AML-193 (cell line): ENCODE measurements at regions not wholly inside any gene's neighbourhood (a gene's known extent, or its start where the extent isn't known, plus 50 kb on each side); places are given as distances from the start of the nearest gene placed in this dataset.

Experiments
- DNase-seq, 2 experiments: peaks; one replicate each; lab custom pipeline; 2025; lab: John Stamatoyannopoulos, UW

DNA sequence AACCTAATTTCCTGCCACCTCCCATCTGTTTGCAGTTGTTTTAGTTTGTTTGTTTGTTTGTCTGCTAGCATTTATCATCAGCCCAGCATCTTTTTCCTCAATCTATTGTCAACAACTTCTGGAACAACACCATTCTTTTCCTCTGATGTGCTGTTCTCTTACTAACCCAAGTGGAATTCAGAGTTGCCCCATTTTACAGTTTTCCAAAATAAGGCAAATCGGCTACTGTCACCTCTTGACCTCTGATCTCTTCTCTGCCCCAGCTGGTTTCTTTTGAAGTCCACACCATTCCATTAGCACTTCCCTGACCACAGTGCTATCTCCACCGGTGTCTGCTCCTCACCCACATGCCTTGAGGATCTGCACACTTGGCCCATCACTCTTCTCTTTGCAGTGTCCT is 102.4 kb downstream of the EFNB2 start:
- DNase-seq: no peak

DNA sequence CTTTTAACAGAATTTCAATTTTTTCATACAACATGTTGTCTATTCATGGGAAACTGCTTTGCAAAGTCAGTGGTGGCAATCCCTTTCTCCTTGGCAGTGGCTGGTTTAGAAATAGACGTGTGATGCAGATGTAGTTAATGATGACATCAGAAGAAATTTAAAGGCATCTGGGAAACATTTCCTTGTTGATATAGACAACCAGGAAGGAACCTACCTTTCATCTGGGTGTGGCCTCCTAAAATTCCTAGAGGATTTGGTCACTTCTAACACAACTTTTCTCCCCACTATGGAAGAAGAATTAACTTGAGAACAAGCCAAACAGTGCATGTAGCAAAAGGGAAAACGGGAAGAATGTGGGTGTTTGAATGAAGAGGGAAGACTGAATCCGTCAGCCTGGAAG is 102.8 kb downstream of the EFNB2 start:
- no peak for DNase-seq

DNA sequence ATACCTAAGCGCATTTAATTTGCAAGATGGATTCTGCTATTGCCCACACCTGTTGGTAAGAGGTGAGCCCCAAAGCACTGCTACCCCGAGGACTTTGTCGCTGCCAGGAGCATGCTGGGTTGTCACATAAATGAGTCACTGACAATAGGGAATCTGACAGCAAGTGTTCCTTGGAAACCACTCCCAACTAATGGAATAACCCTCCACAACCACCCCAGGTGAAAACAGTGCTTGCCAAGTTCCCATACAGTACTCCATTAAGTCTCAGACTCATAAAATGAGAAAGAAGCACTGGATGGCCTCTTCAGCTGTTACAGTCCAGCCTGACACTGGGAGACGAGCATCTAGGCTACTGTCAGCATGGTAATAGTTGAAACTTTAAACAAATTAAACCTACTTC is 108.6 kb downstream of the EFNB2 start:
- DNase-seq: no peak

DNA sequence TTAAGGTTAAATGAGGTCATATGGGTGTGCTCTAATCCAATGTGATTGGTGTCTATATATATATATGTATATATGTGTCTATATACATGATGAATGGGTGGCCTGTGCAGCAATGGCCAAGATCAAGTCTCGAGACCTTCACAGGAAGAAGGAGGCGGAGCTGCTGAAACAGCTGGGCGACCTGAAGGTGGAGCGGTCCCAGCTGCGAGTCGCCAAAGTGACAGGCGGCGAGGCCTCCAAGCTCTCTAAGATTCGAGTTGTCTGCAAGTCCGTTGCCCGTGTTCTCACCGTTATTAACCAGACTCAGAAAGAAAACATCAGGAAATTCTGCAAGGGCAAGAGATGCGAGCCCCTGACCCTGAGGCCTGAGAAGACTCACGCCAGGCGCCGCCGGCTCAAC is 109.8 kb downstream of the EFNB2 start:
- no peak for DNase-seq

DNA sequence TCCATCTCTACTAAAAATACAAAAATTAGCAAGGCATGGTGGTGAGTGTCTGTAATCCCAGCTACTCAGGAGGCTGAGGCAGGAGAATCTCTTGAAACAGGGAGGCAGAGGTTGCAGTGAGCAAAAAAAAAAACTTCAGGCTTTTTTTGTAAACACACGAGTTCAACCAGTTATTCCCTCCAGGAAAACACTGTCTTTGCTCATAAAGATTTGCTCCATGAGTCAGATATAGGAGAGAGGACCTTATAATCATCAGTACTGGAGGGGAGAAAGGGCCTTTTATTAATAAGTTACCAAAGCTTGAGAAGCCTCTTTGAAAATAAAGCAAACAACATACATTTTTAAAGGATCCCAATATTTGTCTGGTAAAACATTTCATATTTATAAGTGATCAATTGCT is 110.7 kb downstream of the EFNB2 start:
- DNase-seq: no peak

DNA sequence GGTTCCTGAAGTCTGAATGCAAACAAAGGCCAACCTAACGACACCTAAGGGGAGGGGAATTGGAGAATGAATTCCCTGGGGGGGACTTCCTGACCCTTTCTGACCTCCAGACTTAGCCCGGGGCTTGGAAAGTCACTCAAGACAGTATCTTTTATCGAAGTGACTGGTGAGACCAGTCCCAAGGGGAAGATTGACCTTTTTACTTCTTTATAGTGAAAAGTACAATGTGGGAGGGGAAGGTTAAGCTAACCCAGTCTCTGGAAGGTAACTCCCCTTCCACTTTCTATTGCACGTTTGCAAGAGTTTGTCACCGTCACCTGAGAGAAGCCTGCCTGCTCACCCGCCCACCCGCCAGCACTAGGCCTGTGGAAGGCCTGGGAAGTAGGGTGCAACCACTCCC is 111.9 kb downstream of the EFNB2 start:
- no peak for DNase-seq

DNA sequence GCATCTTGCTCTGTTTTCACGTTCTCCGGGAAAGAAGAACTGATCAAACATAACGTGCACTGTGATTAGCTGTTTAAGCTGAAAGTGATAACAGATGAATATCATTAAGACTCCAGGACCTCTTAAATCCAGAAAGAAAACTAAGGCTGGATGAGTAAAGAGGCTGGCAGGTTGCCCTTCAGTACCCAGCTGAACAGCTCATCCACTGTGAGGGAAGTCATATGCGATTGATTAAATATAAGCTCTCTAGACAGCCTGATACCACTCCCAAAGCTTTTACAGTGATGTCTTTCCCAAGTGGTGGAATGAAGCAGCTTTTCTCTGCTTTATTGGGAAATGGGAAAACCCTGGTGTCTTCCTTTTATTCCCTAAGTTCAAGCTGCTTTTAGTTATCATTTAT is 116.9 kb downstream of the EFNB2 start:
- no peak for DNase-seq

DNA sequence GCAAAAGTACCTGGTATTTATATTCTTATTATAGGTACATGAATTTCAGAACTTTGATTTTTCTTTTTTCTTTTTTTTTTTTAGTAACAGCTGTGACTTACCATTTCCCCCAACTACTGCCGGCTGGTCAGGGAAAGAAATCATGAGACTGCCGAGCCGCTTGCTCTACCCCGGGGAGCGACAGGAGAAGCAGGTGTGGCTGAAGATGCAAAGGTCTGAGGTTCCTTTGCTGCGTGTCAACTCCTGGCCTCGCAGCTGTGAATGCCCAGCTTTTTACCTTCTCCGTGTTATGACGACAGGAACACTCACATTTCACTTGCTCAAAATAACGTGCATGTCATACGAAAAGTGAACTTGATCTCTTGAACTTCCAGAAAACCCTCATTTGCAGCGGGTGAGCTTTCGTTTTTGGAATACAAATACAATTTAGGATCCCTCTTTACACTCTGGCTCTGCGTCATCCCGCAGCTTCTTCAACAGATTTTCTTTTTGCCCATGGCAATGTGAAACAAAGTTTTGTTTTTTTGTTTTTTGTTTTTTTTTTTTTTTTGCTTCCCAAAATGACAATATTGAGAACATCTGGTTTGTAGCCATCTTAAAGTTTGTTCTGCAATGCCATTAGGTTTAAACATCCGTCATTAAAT is 117.9 kb downstream of the EFNB2 start:
- no peak for DNase-seq

DNA sequence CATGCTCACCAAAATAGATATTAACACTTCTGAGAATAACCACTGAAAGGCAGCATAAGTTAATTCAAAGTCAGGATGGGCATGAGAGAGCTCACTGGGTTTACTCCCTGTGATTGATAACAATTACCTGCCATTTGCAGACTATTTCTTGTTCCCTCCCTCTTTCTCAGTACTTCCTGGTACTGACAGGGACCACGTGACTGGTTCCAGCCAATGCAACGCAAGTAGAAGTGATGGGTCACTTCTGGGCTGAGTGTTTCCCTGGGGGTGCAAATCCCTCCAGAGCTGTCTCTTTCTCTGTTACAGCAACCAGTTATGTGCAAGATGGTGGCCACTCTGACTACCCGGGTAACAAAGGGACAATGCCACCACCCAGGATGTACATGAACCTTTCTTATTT is 118.8 kb downstream of the EFNB2 start:
- no peak for DNase-seq

DNA sequence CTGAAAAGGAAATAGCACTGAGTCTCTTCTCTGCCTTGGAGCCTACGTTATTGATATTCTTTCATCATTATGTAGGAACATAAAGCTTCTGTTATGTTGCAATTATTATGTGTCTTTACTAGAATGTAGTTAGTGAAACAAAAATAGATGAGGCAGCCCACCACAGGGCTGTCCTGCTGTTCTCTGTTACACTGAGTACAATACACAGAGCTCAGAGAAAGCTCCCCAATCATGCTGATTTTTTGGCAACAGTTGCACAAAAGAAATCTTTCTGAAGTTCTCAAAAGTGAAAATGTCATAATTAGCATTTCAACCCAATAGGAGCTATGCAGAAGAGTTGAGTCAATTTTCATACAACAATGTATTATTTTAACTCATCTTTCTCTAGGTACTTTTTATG is 119.5 kb downstream of the EFNB2 start:
- no peak for DNase-seq

DNA sequence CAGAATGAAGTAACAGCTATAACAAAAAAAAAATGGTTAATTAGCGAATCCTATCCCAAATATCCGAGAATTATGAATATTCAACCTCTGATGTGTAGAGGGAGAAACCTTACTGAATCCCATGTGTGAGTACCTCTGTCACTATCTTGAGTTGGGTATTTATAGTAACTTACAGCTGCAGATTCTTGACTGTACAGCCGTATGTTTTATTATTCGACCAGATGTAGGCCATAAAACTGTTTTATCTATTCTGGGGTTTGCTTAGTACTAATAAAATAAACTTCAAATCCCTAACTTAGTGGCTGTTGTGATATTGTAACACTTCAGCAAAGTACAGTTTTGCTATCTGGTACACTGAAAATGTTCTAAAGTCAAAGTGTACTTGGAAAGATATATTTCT is 120.0 kb downstream of the EFNB2 start:
- DNase-seq: no peak

DNA sequence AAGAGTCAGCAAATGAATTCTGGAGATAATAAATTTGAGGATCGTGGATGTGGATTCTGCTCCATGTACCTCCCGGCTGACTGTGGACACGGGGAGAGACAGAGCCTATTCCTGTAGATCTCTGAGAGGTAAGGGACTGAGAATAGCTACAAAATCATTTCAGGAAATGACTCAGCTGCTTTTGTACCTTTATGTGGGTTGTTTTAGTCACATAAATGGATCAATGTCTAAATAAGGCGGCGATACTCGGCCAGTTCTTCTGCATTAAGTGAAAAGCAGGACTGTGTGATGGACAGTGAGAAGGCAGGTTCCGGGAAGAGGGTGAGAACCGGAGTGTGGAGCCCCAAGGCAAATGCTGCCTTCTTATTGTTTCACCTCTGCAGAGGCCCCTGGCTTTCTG is 128.1 kb downstream of the EFNB2 start:
- no peak for DNase-seq

DNA sequence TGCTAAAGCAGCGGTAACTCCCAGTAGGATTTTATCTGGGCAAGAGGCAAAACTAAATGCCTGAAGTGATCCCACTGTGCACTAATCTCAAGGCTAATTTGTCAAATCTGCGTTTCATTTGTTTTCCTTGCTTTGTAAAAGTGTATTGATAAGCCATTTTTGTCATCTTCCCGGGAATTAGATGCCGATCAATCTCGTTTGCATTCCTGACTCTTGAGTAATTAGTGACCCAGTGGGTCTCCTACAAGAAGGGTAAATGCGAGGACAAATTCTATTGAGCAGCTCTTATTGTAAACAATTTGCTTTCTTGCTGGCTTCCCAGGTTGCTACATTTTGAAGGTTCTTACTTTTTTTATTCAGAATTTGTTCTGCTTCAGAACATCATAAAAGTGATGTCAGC is 129.7 kb downstream of the EFNB2 start:
- DNase-seq: no peak

DNA sequence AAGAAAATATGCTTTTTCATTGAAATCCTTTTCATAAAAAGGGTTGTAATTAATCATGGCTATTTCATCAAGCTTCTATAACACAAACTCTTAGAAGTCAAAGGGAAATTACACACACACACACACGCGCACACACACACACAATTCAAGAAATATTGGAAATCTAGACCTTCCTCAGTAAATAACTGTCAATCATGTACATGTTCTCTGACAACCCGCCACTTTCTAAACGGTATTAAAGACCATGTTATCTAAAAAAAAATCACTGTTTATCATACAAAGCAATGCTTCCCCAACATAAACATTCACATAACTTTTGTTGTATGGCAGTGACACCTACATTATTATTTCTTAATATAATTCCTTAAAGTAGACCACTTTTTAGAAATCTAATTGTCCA is 132.2 kb downstream of the EFNB2 start:
- no peak for DNase-seq

DNA sequence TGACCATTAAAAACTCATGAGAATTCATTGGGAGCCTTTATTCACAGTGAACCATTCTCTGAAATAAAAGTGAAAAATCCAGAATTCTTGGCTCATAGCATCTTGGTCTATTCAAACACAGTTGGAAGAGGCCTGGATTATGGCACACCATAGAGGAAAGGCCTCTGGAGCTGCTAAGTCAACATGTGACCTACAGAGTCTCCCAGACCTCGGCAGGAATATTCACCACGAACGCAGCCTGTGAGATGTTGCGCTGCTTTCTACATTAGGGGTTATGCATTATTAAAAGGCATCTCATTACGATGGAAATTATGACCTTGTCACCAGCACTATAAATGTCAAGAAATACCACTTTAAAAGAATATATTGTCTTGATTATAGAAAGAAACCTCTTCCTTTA is 132.6 kb downstream of the EFNB2 start:
- no peak for DNase-seq

DNA sequence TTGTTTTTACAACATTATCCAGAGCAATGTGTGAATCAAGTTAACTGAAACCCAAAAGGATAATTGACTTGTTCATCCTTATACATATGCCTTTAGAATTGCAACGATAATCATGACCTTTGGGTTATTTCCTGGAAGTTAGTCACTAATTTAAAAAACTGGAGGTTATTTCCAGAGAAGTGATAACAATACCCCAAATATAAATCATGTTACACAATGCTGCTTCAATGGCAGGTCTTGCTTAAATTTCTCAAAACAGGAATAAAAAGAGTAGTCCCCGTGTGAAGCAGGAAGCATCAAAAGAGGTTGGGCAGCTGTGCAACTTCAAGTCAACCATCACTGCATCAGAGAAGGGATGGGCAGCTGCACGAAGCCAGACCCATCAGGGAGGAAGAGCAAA is 134.4 kb downstream of the EFNB2 start:
- no peak for DNase-seq

DNA sequence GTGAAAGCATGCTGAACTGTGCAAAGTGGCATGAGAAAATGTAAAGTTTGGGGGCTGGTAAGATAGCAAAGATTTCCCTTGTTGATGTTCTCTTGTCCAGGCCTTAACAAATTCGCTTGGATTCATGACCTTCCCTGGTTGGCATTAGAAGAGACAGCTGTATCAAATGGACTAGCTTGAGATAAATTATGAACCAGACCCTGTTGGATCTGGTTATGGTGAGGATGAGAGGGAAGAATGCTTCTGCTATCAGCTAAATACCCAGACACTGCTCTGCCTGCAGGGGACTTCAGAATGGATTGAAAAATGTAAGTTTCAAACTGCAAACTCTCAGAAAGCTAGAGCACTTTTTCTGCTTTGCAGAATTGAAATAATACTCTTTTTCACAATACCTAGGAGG is 135.2 kb downstream of the EFNB2 start:
- no peak for DNase-seq

DNA sequence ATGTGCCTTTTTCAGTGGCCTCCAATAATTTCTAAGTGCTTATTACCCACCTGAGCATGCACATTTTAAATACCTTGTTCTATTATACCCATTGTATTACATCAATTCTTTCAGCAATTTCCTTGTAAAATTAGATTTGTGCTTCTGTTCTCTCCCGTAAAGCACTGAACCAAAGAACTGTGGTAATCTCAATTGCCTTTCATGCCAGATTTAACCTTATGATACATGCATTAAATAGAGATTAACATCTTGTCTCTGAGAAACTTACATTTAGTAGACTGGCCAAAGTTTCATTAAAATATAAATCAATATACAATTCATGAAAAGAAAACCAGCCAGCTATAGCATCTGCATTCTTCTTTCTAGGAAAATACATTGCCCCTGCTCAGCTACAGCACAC is 137.2 kb downstream of the EFNB2 start:
- DNase-seq: no peak

DNA sequence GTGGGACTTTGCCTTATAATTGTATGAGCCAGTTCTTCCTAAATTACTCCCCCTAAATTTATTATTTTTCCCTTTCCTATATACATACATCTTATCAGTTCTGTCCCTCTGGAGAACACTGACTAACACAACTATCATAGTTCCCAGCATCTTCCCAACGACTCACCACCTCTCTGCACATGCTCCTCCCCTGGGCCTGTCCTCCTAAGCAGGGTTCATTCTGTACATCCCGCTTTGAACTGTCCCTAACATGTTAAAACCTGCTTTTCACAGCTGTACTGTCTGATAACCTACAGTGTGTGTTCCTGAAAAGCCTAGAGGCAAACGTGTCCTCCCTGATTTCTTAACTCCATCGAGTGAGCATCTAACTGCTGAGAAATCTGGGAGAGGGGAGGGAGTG is 141.7 kb downstream of the EFNB2 start:
- no peak for DNase-seq

DNA sequence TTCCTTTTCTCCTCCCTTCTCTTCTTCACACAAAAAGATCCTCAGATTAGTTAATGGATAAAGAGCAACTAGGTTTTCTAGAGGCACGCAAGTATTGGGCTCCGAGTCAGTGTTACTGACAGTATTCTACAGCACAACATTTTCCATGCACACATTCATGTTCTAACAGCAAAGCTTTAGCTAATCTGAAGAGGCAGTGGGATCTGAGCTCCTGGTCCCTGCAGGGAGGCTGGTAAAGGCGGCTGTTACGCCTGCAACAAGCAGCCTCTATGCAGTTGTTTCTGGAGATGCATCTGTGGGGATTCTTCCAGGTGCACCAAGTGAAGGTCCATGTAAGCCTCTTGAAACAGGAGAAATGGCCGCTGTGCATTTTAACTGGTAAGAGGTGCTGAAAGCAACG is 143.8 kb downstream of the EFNB2 start:
- no peak for DNase-seq

DNA sequence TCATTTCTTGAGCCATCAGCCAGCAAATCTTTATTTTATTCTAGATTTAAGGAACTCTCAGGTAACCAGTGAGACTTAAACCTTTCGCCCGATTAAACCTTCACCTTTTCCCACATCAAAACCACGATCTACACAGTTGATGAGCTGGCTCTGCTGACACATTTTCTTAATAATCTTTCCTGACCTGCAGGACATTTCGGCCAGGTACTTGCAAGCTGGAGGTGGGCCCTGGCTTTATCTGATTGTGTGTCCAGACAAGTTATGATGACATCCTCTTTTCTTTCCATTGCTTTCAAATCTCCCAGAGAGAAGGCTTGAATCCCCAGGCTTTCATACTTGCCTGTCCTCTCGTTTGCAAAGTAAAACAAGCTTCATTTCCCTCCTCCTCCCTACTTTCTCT is 144.2 kb downstream of the EFNB2 start:
- no peak for DNase-seq

DNA sequence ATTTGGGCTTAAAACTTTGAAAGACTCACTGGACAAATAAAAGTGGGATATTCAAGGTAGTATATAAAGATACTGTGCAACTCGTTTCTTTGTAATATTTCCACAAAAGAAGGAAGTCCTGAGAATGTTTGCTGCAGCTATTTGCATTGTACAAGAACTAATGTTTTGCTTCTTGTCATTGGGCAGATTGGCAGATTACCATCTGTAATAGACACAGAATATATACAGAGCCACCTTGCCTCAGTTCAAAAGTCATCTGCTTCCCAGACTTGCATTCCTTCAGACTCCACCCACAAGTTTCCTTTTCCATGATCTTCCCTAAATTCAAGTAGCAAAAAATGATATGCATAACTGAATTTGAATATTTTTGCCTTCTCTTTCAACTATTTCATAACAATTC is 145.1 kb downstream of the EFNB2 start:
- no peak for DNase-seq

DNA sequence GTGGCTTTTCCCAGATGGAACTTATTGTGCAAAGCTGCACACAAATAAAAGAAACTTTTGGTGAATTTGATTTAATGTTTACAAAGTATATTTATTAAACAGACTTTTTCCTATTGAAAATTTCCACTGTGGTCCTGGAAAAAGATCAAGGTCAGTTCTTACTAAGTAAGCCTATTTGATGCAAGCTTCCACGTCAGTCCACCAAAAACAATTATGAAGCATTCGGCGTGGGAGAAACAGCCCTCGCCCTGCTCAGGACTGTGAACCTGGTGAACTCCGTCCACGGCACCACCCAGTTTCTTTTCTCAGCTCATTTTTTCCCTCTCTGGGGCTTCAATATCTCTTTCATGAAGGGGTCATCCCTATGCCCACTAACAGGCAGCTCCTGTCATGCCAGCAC is 149.8 kb downstream of the EFNB2 start:
- DNase-seq: no peak

DNA sequence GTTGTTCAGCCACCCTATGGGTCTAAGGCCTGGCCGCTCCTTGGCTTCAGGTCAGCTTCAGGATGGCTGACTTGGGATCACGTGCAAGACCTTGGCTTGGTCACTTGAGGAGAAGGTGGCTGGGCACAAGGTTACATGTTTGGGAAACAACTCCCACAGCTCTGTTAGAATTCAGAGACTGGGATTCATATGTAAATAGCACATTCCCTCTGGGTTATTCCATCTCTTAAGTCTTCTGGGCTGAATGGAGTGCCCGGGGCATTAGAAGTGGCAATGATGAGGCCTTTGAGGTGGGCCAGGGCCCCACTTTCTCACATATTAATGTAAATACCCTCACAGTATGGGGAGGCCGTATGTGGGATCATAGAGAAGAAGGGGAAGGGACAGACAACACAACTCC is 150.9 kb downstream of the EFNB2 start:
- no peak for DNase-seq

DNA sequence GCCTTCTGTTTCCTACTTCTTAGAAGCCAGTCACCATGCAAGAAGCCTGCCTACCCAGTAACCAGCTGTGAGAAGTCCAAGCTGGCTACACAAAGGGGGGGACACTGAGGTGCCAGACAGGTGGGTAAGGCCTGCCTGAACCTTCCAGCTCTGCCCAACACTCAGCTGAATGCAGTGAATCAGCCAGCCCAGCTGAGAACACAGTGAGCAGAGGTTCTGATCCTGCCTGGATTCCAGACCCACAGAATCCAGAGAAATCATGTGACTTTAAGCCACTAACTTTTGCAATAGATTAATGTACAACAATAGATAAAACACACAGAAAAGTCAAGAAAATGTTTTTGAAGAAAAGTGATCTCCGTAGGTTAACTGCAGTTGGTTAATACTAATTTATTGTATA is 151.7 kb downstream of the EFNB2 start:
- no peak for DNase-seq
